C4-2B (cell line): ENCODE measurements at regions not wholly inside any gene's neighbourhood (a gene's known extent, or its start where the extent isn't known, plus 50 kb on each side); places are given as distances from the start of the nearest gene placed in this dataset.

Source experiments
- CTCF ChIP-seq: fragments of 450-650 bp; conservative IDR thresholded peaks from 2 replicates; pipeline ENCODE4 v1.5.1; 2017; ENCODE audit warnings: mild to moderate bottlenecking
- ZFX ChIP-seq: fragments of 450-650 bp; IDR thresholded peaks from 2 replicates; pipeline ENCODE4 v1.6.1; 2017

- TF ChIP-seq CTCF, result no peak
- no peak for TF ChIP-seq ZFX
Measured at GRCh38 chr1:30310966-30311742, 412.2 kb downstream of the MATN1 start.
